ENCODE measurements at regions not wholly inside any gene's neighbourhood (a gene's known extent, or its start where the extent isn't known, plus 50 kb on each side); places are given as distances from the start of the nearest gene placed in this dataset.

- DNase-seq = no peak
These were observed 199.3 kb upstream of the SGK1 start for GRCh38 chr6:134517145-134517658.

GRCh38 chr6:134516582-134516981 is 198.7 kb upstream of the SGK1 start:
- DNase-seq = no peak

GRCh38 chr6:134515986-134516385 is 198.1 kb upstream of the SGK1 start:
- DNase-seq = no peak

DNA sequence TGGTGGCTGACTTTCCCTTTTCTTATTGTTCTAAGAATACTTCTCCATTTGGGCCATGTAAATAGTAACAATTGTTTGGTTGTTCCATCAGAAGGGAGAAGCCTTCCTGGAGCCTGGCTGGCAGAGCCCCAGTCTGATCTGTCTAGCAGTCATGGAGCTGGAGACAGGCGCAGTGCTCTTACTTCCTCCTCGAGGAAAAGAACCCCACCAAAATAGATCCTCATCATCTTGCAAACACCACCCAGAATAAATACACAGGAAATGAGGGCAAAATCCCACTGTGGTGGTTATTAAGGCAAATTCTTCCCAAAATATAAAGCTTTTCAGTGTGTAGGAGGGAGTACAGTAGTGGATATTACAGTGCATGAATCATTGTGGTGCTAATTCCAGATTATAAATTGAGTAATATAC is 195.1 kb upstream of the SGK1 start:
- no peak for DNase-seq

GRCh38 chr6:134511984-134512683 is 194.2 kb upstream of the SGK1 start:
- no peak for DNase-seq

GRCh38 chr6:134510920-134511319 is 193.0 kb upstream of the SGK1 start:
- no peak for DNase-seq

GRCh38 chr6:134510142-134510541 is 192.2 kb upstream of the SGK1 start:
- DNase-seq = no peak

- no peak for DNase-seq
These were observed 191.1 kb upstream of the SGK1 start for GRCh38 chr6:134508862-134509498.

GRCh38 chr6:134506162-134506561 is 188.2 kb upstream of the SGK1 start:
- no peak for DNase-seq

DNA sequence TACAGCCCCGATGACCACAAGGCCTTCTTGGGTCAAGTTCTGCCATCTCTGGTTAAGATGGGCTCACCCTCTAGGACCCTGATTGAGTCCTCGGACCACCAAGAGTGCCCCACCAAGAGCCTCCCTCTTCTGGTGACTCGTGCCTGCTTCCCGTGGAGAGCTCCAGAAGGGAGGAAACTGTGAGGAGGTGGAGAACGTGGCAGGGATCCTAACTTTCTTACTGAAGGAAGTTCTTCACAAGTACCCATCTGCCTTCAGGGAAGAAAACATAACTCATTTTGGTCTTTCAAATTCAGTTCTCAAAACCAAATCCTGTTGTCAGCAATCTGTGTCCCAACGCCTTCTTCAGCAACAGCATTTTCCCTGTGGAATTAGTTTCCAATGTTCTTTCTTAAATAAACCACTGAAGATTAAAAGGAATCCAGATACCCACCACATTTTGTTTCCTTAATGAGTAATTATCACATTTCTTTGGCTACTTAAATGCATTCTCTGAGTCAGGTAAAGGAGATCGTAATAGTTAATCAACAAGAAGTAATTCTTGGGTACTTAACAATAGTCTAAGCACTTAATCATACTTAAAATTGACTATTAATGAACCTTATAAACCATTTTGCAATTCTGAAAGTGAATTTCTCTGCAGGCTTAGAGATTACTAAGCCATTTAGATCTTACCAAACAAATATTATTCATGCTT is 185.8 kb upstream of the SGK1 start:
- no peak for DNase-seq

DNA sequence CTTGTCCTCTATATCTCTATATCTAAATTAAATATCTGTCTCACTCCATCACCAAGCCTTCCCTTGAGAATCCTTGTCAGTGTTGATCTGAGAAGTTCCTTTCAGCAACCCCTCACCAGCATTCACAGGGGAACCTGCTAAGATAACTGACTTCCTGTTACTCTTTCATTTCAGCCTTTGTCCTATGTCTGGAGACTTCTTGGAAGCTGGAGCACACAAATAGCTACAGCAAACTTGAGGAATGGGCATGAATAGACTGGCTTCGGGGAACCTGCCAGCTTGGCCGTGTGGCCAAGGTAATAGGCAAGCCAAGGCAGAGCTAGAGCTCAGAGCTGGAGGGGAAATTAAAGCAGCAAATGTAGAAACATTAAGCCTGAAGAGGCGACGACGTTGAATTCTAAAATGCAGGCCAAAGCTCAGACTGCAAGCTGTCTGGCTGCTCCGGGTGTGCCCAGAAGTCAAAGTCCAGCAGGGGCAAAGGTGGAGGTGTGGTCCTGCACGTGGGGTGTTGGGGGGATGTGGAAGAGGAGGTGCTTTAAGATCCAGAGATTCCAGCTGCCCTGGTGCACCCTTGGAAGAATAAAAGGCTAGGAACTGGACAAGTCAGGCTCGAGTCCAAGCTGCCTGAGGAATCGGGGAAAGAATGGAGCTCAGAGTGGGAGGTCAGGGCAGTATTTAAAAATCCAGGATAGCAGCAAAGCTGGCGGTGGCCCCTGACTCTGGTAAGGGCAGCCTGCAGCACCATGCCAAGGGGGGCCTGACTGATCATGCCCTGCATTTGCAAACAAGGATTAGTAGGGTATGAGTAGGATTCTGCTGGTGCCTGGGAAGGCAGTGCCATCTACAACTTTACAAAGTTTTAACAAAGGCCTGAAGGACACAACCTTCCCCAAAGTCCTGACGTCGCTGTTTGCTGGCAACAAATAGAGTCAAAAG is 185.0 kb upstream of the SGK1 start:
- DNase-seq = no peak

DNA sequence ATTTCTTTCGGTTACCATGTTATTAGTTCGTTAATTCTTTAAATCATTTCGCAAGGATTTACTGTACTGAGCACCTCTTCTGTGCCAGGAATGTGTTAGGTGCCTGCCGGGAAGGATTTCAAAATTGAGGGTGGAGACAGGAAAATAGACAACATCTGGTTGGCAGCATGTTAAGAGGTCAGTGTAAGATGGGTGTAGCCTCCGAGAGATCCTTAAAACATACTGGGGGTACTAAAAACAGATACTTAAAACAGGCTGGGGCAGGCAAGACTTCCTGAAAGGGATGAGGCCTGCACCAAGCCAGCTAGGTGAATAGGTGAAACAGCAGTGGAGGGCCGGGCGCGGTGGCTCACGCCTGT is 178.0 kb upstream of the SGK1 start:
- DNase-seq = no peak

DNA sequence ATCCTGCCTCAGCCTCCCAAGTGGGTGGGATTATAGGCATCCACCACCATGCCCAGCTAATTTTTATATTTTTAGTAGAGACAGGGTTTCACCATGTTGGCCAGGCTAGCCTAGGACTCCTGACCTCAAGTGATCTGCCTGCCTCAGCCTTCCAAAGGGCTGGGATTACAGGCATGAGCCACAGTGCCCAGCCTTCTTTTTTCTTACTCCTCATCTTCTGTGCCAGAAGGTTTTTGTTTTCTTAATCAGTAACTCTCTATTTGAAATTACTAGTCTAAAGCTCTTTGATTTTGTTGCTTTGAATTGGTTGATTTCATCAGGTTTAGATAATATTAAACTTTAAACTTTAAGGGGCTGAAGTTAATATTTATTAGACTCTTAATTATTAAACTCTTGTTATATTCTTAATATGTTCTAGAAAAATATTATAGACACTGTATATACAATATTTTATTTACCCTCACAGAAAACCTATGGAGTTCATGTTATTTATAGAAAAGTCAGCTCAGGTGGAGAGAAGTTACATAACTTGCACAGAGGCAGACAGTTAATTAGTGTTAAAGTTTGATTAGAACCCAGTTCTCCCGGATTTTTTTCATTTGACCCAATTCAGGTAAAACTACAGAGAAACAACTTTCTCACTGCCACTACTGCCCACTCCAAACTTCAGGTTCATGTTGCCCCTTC is 177.4 kb upstream of the SGK1 start:
- no peak for DNase-seq

DNA sequence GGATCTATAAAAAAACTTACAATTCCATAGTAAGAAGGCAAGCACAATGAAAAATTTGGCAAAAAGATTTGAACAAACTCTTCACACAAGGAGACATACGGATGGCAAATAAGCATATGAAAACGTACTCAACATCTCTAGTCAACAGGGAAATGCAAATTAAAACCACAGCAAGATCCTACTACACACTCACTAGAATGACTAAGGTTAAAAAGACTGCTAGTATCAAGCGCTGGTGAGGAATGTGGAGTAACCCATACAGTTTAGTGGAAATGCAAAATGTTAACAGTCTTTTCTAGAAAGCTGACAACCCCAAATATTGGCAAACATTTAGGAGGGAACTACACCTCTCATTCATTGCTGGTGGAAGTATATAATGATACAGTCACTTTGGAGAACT is 175.9 kb upstream of the SGK1 start:
- DNase-seq = no peak

- DNase-seq = no peak
These were observed 173.6 kb upstream of the SGK1 start for GRCh38 chr6:134491477-134491876.

DNA sequence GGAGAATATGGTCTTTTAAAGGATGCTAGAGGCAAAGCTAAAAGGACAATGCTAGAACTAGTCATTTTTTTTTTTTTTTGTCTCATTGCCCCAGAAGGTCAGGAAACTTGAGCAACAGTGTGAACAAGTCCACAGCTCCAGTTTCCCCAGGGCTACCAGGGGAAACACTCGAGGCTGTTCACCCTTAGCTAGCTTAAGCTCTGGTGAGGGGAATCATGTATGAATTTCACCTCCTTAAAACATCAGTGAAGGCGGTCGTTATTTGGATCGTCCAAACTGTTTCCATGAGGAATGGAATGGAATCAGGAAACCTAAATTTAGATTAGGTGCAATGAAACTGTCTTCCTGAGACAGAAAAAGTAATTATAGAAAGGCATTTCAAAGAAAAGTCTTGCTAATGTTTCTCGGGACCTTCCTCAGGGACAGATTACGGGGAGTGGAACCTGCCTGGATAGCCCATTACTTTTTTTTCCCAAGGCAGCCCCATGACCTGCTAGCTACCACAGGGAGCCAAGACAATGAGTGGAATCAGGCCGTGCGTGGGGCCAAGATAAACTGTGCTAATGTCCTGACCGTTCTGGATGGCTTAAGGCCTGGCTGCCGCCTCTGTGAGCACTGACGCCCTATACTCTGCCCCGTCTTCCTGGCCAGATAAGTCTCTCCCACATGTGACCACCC is 164.8 kb upstream of the SGK1 start:
- no peak for DNase-seq

- DNase-seq = no peak
These were observed 164.1 kb upstream of the SGK1 start for GRCh38 chr6:134481966-134482365.

DNA sequence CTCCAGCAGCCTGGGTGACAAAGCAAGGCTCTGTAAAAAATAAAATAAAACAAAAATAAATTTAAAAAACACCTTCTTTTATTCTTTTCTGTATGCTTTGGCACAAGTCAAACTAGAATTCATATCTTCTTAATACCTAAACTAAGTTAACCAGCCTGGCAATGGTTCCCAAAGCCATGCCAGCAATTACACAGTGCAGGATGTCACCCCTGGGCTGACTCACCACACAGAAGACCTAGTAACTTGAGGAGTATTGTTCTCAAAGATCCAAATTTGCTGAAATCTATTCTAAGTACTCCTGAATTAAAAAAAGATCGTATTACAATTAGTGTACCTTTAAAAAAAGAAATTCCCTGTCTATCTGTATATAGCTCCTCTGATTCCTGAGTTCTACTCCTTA is 162.7 kb upstream of the SGK1 start:
- DNase-seq = no peak

DNA sequence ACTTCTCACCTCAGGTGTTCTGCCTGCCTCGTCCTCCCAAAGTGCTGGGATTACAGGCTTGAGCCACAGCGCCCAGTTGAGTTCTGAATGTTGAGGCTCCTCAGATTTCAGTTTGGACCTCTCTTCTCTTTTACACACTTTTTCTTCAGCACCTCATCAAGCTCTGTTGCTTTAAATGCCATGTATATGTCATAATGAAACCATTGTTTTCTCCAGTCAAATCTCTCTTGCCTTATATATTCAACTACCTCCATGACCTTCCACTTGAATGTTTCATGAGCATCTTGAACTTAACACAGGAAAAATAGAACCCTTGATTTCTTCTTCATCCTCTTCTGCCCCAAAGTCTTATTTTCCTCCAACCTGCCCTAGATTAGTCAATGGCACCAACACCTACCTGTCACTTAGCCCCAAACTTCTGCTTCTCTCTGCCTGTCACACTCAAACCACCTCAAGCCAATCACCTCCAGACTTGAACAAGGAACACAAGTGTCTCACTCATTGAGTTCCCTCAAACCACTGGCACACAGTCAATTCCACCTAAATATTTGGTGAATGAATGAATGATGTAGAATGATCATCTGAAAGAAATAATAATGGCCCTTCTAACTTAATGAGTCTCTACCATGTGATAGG is 161.0 kb upstream of the SGK1 start:
- no peak for DNase-seq

- DNase-seq = no peak
These were observed 160.2 kb upstream of the SGK1 start for GRCh38 chr6:134477991-134478635.

GRCh38 chr6:134474955-134475354 is 157.0 kb upstream of the SGK1 start:
- DNase-seq = no peak

Data from hematopoietic multipotent progenitor cell treated with erythropoietin and hydrocortisone succinate and interleukin-3 and kit ligand, for 8 days (in vitro differentiated cells).